Islet precursor cell (in vitro differentiated cells): ENCODE measurements at regions not wholly inside any gene's neighbourhood (a gene's known extent, or its start where the extent isn't known, plus 50 kb on each side); places are given as distances from the start of the nearest gene placed in this dataset.
A peak's percentile ranks its signal among the peaks of the same experiment; 100 is the strongest.

ENCODE experiments used
- DNase-seq: peaks from one replicate; pipeline ENCODE4 v3.0.0-alpha.2; 2018

DNA sequence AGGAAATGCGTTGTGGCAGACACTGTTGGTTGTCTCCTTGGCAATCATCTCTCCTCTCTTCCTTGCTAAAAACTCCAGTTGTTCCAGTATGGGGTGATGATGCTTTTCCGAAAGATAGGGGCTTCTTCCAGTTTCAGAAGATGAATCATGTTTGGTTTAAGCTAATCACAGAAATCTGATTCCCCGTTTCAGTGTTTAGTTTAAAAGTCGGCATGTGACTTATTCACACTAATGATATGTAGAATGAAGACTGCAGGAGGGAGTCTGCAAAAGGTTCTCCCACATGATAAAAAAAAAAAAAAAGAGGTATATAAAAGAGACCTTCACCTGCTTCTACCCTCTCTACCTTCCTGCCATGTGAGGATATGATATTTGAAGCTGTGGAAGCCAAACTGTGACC, 239.0 kb upstream of the SIX2 start:
- no peak for DNase-seq

DNA sequence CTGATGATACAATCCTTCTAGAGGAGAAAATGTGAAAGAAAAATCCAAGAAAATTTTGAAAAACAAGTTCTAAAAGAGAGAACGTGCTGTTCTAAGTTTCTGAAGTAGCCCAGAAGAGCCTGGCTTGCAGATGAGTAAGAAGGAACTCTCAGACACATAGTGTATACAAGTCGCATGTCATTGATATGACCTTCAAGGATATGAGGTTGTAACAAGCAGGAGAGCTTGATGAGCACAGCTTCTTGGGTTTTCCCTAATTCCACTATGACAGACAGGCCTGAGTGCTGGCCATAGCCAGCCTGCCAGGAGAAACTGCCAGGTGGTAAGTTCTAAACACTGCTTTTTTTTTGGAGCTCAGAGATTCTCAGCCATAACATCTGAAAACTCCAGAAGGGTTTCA, 235.7 kb upstream of the SIX2 start:
- DNase-seq: no peak

DNA sequence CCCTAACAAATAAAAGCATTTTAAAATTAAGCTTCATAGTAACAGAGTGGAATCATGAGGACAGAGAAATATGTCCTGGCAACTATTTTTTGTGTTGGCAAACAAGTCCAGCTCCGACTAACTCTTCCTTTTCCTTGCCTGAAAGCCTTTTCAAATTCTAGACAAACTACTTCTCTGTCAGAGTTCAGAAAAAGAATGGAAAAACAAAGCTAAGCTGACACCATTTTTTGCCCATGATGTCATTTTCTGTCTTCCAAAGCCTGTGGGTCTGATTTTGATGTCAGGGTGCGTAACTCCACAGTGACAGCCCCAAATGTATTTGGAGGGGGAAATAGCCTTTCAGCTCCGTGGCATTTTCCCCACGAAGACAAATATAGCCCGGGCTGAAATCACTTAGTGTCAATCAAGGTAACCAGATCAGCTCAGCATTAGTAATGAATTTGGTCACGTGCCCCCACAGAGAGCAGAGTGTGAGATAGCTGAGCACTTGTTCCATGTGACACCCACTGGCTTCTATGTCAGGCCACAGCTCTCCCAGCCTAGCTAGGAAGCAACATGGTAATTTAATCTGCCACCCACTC, 233.0 kb upstream of the SIX2 start:
- DNase-seq: no peak

DNA sequence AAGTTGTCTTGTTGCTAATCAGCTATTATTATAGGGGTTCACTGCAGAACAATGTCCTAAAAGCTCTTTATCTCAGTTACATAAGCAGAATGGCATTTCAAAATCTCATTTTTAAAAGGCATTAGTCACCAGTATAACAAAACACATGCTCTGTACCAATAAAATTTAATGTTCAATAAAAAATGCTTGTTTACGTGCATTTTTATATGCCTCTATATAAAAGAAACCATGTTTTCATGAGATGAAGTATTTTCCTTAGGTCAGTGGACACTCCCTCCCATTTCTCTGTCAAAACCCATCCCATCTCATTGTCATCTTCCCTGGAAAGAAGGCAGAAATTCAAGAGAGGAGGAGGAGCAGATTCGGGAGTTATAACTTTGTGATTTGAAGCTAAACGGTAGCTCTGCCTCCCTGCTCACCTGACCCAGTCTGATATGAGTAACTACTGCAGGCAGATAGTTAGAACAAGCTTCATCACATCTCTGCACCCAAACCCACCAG, 231.9 kb upstream of the SIX2 start:
- DNase-seq: no peak

DNA sequence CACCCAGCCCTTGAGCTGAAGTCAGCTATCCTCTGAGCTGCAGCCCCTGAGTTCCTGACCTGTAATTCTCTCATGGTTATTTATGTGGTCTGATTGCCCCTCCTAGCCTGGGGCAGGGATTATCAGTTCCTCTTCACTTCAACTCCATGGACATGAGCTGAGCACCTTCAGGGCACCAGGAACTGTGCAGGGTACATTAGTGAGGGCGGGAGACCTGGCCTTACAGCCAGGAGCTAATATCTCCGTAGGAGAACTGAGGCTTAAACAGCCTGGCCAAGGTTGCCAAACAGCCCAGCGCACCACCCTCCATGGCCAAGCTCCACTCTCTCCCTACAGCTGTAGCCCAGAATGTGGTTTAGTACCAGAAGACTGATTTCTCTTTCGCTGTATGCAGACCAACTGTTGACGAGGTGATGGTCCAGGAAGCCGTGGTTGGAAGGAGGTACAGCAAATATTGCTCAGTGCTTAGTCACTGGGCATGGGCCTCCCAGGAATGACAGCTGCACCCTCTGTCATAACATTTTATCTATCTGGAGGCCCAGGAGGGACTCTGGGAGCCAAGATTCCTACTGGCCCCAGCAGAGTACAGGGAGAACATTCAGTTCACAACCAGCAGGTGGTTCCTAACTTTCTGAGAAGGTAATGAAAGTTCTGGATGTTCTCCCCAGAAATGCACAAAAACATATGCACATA, 228.7 kb upstream of the SIX2 start:
- peak; percentile 70 for DNase-seq

DNA sequence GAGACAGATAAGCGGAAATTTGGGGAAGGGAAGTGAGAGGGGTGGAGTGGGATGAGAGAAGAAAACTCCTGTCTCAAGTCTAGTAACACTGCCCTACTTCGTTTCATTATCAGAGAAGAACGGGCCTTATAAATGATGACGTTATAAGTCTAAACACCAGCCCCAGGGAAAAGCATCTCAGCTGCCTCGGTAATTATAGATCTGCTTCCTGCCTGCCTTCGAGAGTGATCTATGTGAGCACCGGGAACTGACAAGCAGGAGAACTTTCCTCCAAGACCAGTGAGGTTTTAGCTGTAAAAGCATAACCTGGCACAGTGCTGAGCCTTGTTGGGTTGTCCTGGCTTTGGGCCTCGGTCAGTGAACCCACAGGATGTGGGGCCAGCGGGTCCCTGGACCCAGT, 227.9 kb upstream of the SIX2 start:
- no peak for DNase-seq

DNA sequence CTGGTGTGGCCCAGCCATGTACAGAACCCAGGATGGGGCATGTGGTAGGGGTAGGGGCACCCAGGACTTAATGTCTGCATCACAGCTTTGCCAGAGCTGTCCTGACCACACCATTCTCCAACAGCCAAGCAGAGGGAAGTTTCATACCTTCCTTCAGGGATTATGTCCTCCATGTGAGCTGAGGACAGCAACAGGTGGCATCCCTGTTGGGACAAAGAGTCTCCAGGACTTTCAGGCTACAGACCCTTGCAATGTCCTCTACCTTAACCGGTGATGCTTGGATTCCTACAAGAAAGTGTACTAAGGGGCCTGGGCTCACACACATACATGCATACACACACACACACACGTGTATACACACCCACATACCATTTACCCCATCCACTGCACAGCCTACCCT, 227.0 kb upstream of the SIX2 start:
- DNase-seq: no peak

DNA sequence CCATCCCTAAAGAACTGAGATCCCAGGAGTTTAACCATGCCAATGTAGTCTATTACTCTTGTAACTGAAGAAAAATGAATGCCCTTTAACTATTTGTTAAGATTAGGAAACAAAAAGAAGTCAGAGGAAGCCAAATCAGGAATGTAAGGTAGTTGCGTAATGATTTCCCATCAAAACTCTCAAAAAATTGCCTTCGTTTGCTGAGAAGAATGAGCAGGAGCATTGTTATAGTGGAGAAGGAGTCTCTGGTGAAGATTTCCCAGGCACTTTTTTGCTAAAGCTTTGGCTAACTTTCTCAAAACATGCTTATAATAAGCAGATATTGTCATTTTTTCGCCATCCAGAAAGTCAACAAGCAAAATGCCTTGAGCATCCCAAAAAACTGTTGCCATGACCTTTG, 224.0 kb upstream of the SIX2 start:
- DNase-seq: no peak

DNA sequence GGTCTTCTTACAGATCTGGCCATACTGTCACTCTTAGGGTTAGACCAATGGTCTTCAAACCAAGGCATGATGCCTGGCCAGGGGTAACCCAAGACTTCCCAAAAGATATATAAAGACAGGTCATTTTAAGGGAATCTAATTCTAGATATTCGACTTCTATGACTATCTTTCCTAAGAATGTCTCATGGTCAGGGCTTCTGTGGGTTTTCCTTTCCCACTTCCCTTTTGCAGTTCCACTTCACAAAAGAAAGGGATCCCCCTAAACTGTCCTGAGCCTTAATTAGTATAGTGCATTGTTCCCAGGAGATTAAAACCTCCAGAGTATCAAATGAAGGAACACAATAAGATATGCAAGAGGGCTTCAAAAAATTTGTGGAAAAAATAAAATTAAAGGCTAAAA, 223.6 kb upstream of the SIX2 start:
- no peak for DNase-seq

DNA sequence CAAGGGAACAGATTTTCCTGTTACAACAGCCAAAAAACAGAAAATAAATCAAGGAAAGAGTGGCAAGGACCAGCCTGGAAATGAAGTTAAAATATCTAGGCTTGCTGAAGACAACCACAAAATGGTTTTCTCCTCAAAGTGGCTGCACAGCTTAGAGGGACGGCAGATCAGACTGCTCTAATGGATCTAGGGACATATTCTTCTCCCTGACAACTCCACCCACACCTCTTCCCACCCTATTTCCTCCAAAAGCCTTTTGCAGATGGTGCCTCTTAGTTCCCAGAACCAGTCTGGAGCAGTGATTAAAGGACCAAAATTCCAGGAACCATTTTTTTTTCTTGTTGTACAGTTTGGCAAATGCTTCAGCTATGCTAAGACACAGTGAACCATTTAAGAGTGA, 220.2 kb upstream of the SIX2 start:
- DNase-seq: no peak

DNA sequence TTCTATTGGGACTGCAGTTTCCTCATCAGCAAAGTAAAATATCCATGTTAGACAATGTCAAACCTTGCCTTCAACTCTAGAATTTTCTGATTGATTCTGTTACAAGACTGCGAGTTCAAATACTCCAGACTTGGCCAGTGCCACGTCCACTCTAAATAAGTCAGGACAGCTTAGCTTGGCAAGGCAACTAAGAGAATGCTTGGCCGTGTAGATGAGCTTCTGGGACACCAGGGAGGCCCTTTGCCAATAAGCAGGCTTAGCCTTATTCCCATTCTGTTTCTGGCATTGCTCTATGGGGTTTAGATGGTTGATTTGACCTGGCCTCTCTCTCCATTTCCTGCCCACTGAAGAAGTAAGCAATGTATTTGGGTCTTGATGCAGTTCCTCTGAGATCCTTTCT, 218.1 kb upstream of the SIX2 start:
- no peak for DNase-seq

DNA sequence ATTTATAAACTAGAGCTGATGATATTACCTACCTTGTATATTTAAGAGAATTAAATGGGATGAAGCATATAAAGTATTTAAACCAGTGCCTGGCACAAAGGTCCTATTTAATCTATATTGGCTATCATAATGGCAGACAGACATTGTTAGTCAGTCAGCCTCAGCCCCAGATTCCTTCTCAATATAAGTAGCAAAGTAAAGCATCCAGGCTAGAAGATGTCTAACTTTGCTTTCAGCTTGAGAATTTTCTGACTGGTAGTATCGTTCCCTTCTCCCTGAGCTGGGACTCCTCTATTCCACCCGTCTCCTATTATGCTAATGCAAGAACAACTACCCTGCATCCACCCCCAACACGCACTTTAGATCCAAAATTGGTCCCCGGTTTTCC, 215.7 kb upstream of the SIX2 start:
- no peak for DNase-seq

DNA sequence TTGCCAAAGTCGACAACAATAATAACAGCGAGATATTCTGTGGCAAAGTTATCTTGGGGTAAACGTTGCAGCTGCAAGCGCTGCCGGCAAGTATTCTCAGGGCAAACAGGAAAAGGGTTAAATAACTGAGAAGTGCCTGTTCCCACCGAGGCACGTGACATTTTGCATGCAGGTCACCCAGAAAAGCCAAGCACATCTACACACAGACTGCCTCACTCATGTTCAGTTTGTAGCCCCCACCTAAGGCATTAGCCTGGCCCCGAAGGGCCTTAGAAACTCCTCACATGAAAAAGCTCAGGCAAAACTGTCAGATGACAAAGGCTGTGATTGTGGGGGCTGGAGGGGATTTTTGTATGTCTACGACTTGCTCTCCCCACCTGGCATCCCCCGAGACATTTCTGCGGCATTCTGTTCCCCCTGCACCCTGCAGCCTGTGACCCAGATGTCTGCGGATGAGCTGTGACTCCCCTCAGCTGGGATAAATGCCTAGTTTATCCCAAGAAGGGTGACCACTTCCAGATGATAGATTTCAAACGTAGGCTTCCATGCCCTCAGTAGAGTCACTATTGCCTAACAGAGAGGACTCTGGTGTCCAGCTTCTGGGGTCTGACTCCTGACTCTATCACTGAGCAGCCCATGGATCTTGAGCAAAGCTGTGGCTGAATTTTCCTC, 215.2 kb upstream of the SIX2 start:
- no peak for DNase-seq

DNA sequence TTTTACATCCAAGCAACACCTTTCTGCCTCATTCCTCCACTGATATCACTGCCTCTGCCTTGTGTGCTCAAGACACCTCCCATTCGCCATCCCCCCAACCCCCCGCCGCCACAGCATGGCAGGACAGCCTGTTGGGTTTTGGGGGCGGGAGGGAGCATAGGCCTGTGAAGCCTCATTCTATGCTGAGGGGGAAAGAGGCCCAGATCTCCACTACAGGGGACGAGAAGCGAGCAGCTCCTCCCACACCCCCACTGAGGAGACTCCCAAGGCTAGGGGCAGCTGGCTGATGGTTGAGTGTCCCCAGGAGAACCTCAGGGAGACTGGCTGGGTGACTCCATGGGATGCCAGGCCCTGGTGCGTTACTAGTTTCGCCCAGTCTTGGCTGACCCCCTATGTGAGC, 214.3 kb upstream of the SIX2 start:
- no peak for DNase-seq

DNA sequence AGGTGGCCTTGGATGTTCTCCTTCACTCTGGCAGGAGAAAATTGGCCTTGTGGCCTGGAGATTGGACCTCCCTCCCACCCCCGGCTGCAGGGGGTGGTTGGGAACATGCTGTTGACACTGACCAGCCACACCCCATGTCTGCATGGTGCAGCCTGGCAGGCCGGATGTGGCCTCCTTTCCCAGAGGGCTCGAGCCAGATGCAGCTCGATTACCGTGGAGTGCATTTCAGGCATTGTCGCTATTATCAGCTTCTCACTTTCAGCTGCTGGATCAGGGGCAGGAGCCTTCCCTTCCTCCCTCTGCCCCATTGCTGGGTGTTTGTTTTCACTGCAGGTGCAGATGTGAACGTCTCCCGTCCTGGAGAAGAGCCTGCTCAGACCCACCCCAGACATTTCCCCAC, 211.0 kb upstream of the SIX2 start:
- no peak for DNase-seq

DNA sequence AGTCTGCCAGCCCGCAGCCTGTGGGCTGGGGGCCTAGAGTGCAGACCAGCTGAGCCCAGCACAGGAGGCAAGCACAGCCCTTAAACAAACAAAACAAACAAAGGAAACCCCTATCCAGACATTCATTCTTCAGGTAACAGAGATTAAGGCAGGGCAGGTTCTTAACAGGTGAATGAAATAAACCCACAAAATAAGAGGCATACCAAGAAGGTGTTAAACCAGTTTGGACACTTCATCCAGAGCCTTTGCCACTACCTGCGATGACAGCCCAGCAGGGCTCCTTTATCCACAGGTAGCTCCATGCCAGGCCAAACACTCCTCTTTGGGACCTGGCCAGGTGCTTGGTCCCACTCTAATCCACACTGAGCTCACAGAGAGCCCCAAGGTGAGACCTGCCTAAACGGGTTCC, 209.7 kb upstream of the SIX2 start:
- no peak for DNase-seq

DNA sequence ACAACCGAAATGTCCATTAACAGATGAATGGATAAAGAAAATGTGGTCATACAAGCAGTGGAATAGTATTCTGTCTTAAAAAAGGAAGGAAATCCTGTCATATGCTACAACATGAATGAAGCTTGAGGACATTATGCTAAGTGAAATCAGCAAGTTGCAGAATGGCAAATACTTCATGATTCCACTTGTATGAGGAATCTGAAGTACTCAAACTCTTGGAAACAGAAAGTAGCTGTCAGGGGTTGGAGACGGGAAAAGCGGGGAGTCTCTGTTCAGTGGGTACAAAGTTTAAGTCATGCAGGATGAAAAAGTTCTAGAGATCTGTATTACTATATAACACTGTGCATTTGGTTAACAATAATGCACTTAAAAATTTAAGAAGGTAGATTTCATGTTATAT, 209.0 kb upstream of the SIX2 start:
- no peak for DNase-seq

DNA sequence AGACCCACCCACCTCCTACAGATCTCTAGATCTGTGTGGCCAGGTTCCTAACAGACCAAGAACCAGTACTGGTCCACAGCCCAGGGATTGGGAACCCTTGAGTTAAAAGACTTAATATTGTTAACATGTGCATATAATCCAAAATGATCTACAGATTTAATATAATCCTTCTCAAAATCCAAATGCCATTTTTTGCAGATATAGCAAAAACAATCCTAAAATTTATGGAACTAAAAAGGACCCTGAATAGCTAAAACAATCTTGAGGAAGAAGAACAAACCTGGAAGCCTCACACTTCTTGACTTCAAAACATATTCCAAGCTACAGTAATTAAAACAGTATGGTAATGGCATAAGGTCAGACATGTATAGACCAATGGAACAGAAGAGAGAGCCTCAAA, 206.9 kb upstream of the SIX2 start:
- DNase-seq: no peak

DNA sequence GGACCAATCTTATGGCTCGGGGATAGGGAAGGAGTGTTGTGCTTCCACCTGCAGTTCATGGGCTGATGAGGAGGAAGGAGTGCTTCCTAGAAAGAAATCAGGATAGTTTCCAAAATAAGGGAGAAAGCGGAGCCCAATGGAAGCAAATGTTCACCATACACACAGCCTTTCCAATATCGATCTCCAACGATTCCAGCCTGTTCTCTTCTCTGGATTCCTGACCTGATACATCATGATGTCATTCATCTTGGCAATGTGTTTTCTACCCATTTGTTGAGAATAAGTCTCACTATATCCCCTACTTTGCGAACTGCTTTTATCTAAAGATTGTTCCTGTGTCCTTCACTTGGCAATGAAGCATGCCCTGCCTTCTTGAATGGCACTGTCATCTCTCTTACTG, 205.3 kb upstream of the SIX2 start:
- no peak for DNase-seq

DNA sequence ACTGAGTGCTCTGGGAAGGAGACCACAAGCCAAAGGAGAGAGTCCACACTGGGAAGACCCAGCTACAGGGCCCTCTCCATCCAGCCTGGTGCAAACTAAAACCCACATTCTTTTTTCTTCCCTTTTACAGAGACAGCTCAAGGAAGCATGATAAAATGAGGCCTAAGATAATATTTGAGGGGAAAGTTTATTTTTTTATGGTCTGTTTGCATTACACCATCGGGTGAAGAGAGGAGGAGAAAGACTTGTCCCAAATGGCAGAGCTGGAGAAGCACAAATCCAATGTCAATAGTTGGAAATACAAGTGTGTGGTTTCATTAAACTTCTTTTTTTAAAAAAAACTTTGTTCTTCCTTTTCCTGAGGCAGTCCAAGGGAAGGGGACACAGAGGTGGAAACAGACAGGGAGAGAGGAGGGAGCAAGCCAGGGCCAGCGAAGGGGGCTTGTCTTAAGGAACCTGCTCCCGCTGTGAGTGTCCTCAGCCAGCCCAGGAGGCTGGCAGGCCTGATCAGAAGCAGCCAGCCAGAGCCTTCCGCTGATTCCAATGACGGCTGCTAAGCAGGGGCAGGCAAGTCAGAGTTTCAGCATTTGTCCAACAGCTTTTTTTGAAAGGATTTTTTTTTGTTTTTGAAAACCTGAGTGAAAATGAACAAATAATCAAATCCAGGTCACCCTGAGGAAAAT, 203.8 kb upstream of the SIX2 start:
- no peak for DNase-seq

DNA sequence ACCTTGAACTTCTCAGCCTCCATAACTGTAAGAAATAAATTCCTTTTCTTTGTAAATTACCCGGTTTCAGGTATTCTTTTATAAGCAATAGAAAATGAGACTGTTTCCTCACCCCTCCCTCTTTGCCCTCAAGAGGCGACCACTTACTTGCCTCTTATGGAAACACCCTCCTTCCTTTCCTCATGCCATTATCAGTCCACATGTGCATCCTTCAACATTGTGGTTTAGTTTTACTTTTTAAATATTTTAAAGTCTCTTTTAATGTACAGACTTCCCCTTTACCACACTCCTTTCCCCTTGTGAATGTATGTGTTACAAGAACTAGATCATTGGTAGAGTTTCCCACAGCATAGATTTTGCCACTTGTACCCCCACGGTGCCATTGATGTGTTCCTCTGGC, 202.4 kb upstream of the SIX2 start:
- no peak for DNase-seq

DNA sequence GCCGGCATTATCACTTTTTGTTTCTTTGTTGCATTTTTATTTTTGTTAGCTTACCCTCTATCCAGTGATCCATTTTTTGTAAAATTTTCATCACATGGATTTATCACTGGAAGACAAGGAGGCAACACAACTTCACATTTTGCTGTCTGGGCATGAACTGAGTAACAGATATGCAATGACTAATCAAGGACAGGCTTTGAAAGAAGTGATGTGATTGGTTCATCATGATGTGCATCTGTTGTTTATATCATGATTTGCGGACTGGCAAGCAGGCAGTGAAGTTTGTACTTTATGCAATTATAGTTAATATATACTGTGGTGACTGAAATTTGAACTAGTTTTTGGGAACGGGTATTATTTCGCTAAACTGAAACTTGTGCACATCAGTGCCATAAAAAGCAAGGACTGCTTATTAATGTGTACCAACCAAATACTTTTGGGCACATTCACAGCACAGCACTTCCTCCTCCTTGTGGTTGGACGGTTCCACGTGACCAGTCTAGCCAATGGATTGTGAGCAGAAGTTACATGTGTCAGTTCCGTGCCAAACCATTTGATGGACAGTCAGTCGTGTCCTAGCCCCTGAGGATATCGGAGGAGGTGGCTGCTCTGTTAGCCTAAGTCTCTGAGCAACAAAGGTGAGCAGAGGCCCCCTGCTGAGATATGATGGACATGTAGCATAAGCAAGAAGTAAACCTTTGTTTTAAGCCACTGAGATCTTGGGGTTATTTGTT, 201.4 kb upstream of the SIX2 start:
- no peak for DNase-seq

DNA sequence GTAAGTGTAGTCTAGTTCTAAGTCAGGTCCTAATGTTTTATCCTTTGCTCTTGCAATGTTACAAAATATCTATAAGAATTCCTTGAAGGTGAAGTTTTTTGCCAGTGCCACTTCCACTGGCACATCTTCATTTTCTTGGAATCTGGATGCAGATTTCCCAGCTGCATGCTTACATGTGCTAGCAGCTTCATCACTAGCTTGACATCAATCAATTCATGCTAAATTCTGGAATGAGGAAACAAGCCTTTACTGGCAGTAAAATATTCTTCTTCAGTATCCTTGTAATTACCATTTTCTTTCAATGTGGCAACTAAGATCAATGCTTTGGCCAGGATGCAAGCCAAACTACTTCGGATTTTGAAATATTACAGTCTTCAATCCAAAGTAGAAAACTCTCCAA, 200.6 kb upstream of the SIX2 start:
- DNase-seq: no peak
